AG10803 (cell line): ENCODE measurements at regions not wholly inside any gene's neighbourhood (a gene's known extent, or its start where the extent isn't known, plus 50 kb on each side); places are given as distances from the start of the nearest gene placed in this dataset.

Experiments used
- DNase-seq: peaks from one replicate; pipeline ENCODE4 v3.0.0; 2010; ENCODE audit warnings: low read depth
- H3K4me3 ChIP-seq: 2 replicates; pipeline ENCODE4 v1.5.1; 2011; ENCODE audit warnings: mild to moderate bottlenecking, low read length, control low read depth
- TF ChIP-seq, protein P1 (sequence below): conservative IDR thresholded peaks from 2 replicates; pipeline ENCODE4 v1.5.1; 2011; ENCODE audit warnings: mild to moderate bottlenecking, low read length, control low read depth, inconsistent platforms

- no peak for DNase-seq
- TF ChIP-seq, protein P1, sequence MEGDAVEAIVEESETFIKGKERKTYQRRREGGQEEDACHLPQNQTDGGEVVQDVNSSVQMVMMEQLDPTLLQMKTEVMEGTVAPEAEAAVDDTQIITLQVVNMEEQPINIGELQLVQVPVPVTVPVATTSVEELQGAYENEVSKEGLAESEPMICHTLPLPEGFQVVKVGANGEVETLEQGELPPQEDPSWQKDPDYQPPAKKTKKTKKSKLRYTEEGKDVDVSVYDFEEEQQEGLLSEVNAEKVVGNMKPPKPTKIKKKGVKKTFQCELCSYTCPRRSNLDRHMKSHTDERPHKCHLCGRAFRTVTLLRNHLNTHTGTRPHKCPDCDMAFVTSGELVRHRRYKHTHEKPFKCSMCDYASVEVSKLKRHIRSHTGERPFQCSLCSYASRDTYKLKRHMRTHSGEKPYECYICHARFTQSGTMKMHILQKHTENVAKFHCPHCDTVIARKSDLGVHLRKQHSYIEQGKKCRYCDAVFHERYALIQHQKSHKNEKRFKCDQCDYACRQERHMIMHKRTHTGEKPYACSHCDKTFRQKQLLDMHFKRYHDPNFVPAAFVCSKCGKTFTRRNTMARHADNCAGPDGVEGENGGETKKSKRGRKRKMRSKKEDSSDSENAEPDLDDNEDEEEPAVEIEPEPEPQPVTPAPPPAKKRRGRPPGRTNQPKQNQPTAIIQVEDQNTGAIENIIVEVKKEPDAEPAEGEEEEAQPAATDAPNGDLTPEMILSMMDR: no peak
- no peak overlapping the region for H3K4me3 ChIP-seq
Measured at GRCh38 chr2:181314551-181314950, 142.6 kb upstream of the ITGA4 start.

DNA sequence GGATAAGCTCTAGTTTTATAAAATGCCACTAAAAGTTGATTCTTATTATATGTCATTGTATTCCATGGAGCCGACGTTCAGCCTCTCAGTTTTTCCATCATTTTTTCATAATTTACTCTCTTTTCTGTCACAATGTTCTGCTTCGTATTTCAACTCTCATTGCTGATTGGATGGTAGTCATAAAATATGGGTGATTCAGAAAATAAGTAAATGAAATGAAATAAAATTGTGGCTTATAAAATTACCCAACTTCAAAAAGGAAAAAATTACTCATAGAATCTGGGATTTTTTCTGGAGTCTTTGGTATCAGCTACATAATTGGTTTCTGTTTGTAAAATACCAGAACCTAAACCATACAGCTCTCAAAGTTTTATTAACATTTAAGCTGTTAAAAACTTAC lies 139.7 kb upstream of the ITGA4 start:
- TF ChIP-seq, protein P1: no peak
- H3K4me3 ChIP-seq: no peak overlapping the region
- DNase-seq: no peak

DNA sequence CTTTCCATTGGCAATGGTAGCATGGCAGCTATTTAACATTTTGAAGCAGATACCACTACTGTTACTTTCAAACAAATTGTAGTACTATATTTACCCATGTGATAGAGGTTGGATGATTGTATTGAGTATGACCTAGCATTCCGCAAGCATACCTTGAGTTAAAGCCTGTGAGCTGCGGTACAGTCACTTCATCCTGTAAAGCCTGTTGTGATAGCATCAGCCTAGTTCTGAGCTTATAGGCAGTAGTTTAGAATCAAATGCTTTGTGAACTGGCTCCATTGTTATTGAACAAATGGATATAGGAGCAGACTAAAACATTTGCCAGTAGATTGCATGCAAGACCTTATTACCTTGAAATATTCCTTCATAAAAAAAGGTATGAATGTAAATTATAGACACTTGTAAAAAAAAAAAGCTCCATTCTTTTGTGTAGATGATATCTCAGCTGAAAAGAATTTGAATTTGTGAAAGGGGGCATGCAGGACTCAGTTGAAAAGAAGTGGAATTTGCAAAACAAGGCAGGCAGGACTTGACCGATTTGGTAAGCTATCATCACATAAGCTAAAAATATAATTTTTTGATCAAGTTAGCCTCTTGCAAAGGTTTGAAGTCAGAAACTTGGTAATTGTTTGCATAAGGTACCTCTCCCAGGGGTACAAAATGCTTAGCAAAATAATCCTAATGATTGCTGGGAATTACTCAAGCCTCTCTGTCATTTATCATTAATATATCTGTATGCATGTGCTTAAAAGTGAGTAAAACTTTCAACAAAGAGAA lies 138.5 kb upstream of the ITGA4 start:
- TF ChIP-seq, protein P1: no peak
- no peak for DNase-seq
- H3K4me3 ChIP-seq: no peak overlapping the region

- TF ChIP-seq, protein P1: no peak
- H3K4me3 ChIP-seq: no peak overlapping the region
- DNase-seq: peak; percentile 24
Measured at GRCh38 chr2:181319286-181319685, 137.9 kb upstream of the ITGA4 start.

GRCh38 chr2:181320638-181321037 lies 136.5 kb upstream of the ITGA4 start:
- H3K4me3 ChIP-seq: no peak overlapping the region
- TF ChIP-seq, protein P1: no peak
- DNase-seq: no peak

- H3K4me3 ChIP-seq: no peak overlapping the region
- TF ChIP-seq, protein P1: no peak
- DNase-seq: no peak
Measured at GRCh38 chr2:181324912-181325311, 132.3 kb upstream of the ITGA4 start.

DNA sequence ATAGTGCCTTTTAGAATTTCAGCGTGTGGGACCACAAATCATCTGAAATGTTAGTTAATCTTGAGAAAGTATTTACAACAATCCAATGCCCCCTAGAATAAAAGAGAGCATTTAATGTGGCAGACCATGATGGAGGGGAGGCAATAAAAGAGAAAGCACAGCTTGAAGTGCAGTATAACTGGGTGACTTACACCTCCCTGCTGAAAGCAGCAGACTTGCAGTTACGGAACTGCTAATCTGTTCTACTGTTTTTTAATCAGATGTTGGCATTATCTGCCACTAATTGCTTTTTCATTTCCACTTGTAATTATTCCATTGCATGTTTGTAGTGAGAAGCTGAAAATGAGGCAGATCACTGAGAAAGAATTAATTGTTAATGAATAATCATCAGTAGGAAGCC lies 130.5 kb upstream of the ITGA4 start:
- H3K4me3 ChIP-seq: no peak overlapping the region

More for the DNA sequence above, 130.5 kb upstream of the ITGA4 start:
- TF ChIP-seq, protein P1: no peak
- no peak for DNase-seq
